H1 (cell line): ENCODE measurements at regions not wholly inside any gene's neighbourhood (a gene's known extent, or its start where the extent isn't known, plus 50 kb on each side); places are given as distances from the start of the nearest gene placed in this dataset.
A peak's percentile ranks its signal among the peaks of the same experiment; 100 is the strongest.

Experiments used
- CTCF ChIA-PET: fragments of 300-600 bp; sonication (Branson Sonifier 250); formaldehyde crosslinking; loops from one replicate; lab custom pipeline; 2021; ENCODE audit not compliant: partially characterized antibody; lab: Charles Lee
- POLR2A ChIA-PET: fragments of 300-600 bp; sonication (Branson Sonifier 250); formaldehyde crosslinking; loops from one replicate; lab custom pipeline; 2021; ENCODE audit warnings: inconsistent platforms; ENCODE audit not compliant: partially characterized antibody; lab: Charles Lee
- DNase-seq, 2 experiments: peaks; one replicate each; pipeline versions ENCODE4 v3.0.0 to v3.0.0-alpha.2; 2010 to 2022; ENCODE audit warnings: low spot score in 2 of 2, low read depth in 1 of 2, mixed read lengths in 1 of 2
- FAIRE-seq: peaks from 2 replicates; lab custom pipeline; 2011; peaks lifted over from hg19 to GRCh38; lab: Jason Lieb, UNC
- H2AFZ ChIP-seq: 2 replicates; pipeline ENCODE4 v1.8.1; 2012; ENCODE audit warnings: low read length, inconsistent platforms
- H2AK5ac ChIP-seq: 2 replicates; pipeline ENCODE4 v1.6.1; 2013; ENCODE audit warnings: low read depth, low read length
- H2BK120ac ChIP-seq: replicated peaks from 2 replicates; pipeline ENCODE3; 2013; ENCODE audit warnings: low read depth, low read length, inconsistent platforms
- H2BK12ac ChIP-seq: 2 replicates; pipeline ENCODE4 v1.6.1; 2013; ENCODE audit warnings: low read depth, low read length
- H2BK15ac ChIP-seq: 2 replicates; pipeline ENCODE4 v1.6.1; 2013; ENCODE audit warnings: low read length
- H2BK20ac ChIP-seq: 2 replicates; pipeline ENCODE4 v1.6.1; 2013; ENCODE audit warnings: low read length
- H2BK5ac ChIP-seq: 2 replicates; pipeline ENCODE4 v1.6.1; 2013; ENCODE audit warnings: low read depth, low read length
- H3K14ac ChIP-seq: 2 replicates; pipeline ENCODE4 v1.6.1; 2013; ENCODE audit warnings: inconsistent platforms; ENCODE audit not compliant: insufficient read length
- H3K18ac ChIP-seq: 2 replicates; pipeline ENCODE4 v1.6.1; 2013; ENCODE audit warnings: low read length; ENCODE audit errors: extremely low read depth
- H3K23ac ChIP-seq: 2 replicates; pipeline ENCODE4 v1.6.1; 2013; ENCODE audit warnings: inconsistent platforms; ENCODE audit not compliant: insufficient read length
- H3K23me2 ChIP-seq: 2 replicates; pipeline ENCODE4 v1.6.1; 2013; ENCODE audit warnings: low read depth, low read length
- H3K27ac ChIP-seq: 2 replicates; pipeline ENCODE4 v1.6.1; 2011; ENCODE audit warnings: low read depth, low read length, inconsistent platforms
- H3K27me3 ChIP-seq, 4 experiments: replicated peaks in 1 of 4; 1 replicate in 1 of 4; 2 replicates in 3 of 4; pipeline versions ENCODE4 v1.6.1 to v1.8.1; 2011 to 2013; ENCODE audit warnings: low read length in 3 of 4, mild to moderate bottlenecking in 3 of 4, inconsistent platforms in 2 of 4, mixed read lengths in 2 of 4, moderate library complexity in 1 of 4; ENCODE audit not compliant: control insufficient read depth in 3 of 4, insufficient read depth in 3 of 4; ENCODE audit errors: extremely low read depth in 1 of 4
- H3K36me3 ChIP-seq, 4 experiments: 2 replicates each; pipeline versions ENCODE4 v1.6.1 to v1.8.1; 2011 to 2013; ENCODE audit warnings: mild to moderate bottlenecking in 4 of 4, low read length in 3 of 4, moderate library complexity in 2 of 4, control low read depth in 1 of 4, inconsistent platforms in 1 of 4; ENCODE audit not compliant: insufficient read depth in 4 of 4, control insufficient read depth in 2 of 4
- H3K4ac ChIP-seq: replicated peaks from 2 replicates; pipeline ENCODE3; 2013; ENCODE audit warnings: low read length, low read depth, mixed read lengths, inconsistent platforms; ENCODE audit not compliant: insufficient read length
- H3K4me1 ChIP-seq, 4 experiments: replicated peaks in 1 of 4; 1 replicate in 1 of 4; 2 replicates in 3 of 4; pipeline versions ENCODE4 v1.6.1 to v1.8.1; 2011 to 2013; ENCODE audit warnings: low read length in 3 of 4, inconsistent platforms in 2 of 4, mixed read lengths in 1 of 4; ENCODE audit not compliant: insufficient read depth in 4 of 4, control insufficient read depth in 3 of 4
- H3K4me2 ChIP-seq, 2 experiments: 2 replicates each; pipeline versions ENCODE4 v1.6.1 to v1.8.1; 2011 to 2013; ENCODE audit warnings: low read depth in 2 of 2, low read length in 2 of 2, control low read depth in 1 of 2, inconsistent platforms in 1 of 2, mild to moderate bottlenecking in 1 of 2; ENCODE audit not compliant: insufficient read depth in 1 of 2
- H3K4me3 ChIP-seq, 4 experiments: fragments of 200-600, 300-600 bp in 1 of 4; sonication (generic), shearing (Covaris generic), sonication (Bioruptor Twin) in 1 of 4; 2 replicates each; pipeline versions ENCODE4 v1.5.1 to v1.8.1; 2011 to 2016; ENCODE audit warnings: low read length in 4 of 4, low read depth in 3 of 4, control low read depth in 2 of 4, inconsistent platforms in 2 of 4, mild to moderate bottlenecking in 2 of 4, mixed read lengths in 1 of 4, moderate library complexity in 1 of 4; ENCODE audit not compliant: insufficient read depth in 2 of 4; ENCODE audit errors: extremely low read depth in 1 of 4
- H3K56ac ChIP-seq: replicated peaks from 2 replicates; pipeline ENCODE3; 2013; ENCODE audit warnings: low read depth, mild to moderate bottlenecking, mixed read lengths, low read length, inconsistent platforms; ENCODE audit not compliant: insufficient read length
- H3K79me1 ChIP-seq: 2 replicates; pipeline ENCODE4 v1.6.1; 2013; ENCODE audit warnings: low read depth, low read length, control low read depth
- H3K79me2 ChIP-seq, 2 experiments: 2 replicates each; pipeline versions ENCODE4 v1.6.1 to v1.8.1; 2012 to 2013; ENCODE audit warnings: low read length in 2 of 2, mild to moderate bottlenecking in 2 of 2, inconsistent platforms in 1 of 2; ENCODE audit not compliant: insufficient read depth in 2 of 2, control insufficient read depth in 1 of 2
- H3K9ac ChIP-seq, 4 experiments: replicated peaks in 1 of 4; 1 replicate in 1 of 4; 2 replicates in 3 of 4; pipeline versions ENCODE4 v1.6.1 to v1.8.1; 2011 to 2013; ENCODE audit warnings: low read depth in 3 of 4, low read length in 3 of 4, control low read depth in 2 of 4, mild to moderate bottlenecking in 2 of 4, moderate library complexity in 2 of 4, inconsistent platforms in 1 of 4; ENCODE audit errors: extremely low read depth in 1 of 4
- H3K9me3 ChIP-seq, 2 experiments: 2 replicates each; pipeline versions ENCODE4 v1.6.1 to v1.8.1; 2012 to 2013; ENCODE audit warnings: mild to moderate bottlenecking in 2 of 2, moderate library complexity in 2 of 2, control low read depth in 1 of 2, inconsistent platforms in 1 of 2, low read depth in 1 of 2, low read length in 1 of 2, mixed read lengths in 1 of 2; ENCODE audit not compliant: insufficient read depth in 2 of 2
- H4K20me1 ChIP-seq, 2 experiments: replicated peaks in 1 of 2; 2 replicates each; pipeline versions ENCODE3 to v1.8.1; 2011 to 2013; ENCODE audit warnings: inconsistent platforms in 2 of 2, low read length in 2 of 2, mild to moderate bottlenecking in 1 of 2; ENCODE audit not compliant: insufficient read depth in 2 of 2, control insufficient read depth in 1 of 2
- H4K5ac ChIP-seq: 2 replicates; pipeline ENCODE4 v1.6.1; 2013; ENCODE audit warnings: low read length, low read depth, mixed read lengths, inconsistent platforms; ENCODE audit not compliant: insufficient read length
- H4K8ac ChIP-seq: 2 replicates; pipeline ENCODE4 v1.8.0; 2013; ENCODE audit warnings: mild to moderate bottlenecking, moderate library complexity, low read length, inconsistent platforms; ENCODE audit not compliant: insufficient read depth; ENCODE audit errors: extremely low read depth
- H4K91ac ChIP-seq: replicated peaks from 2 replicates; pipeline ENCODE3; 2013; ENCODE audit warnings: low read length, mixed read lengths, inconsistent platforms; ENCODE audit not compliant: insufficient read length
- RNF2 ChIP-seq: fragments of 200-900, 300-1000 bp; sonication (generic); IDR thresholded peaks from 2 replicates; pipeline ENCODE4 v1.7.1; 2016; ENCODE audit warnings: borderline replicate concordance, low read depth, mild to moderate bottlenecking, antibody characterized with exemption, low read length; ENCODE audit not compliant: poor library complexity, severe bottlenecking; ENCODE audit errors: missing control alignments
- SP4 ChIP-seq: IDR thresholded peaks from 2 replicates; pipeline ENCODE4 v1.6.1; 2012; ENCODE audit warnings: low read length, inconsistent platforms
- SRF ChIP-seq: IDR thresholded peaks from 2 replicates; pipeline ENCODE4 v1.6.1; 2011; ENCODE audit warnings: mild to moderate bottlenecking, low read depth, low read length, moderate library complexity
- TAF7 ChIP-seq: optimal IDR thresholded peaks from 2 replicates; pipeline ENCODE3; 2011; ENCODE audit warnings: low read depth, mild to moderate bottlenecking, inconsistent platforms, low read length, moderate library complexity, borderline replicate concordance
- whole genome bisulfite sequencing, 2 experiments: shearing (Covaris generic) in 1 of 2; methylation state at CpG; one replicate each; pipeline versions ENCODE4 v1.1.6 to v1.1.7; 2013 to 2015; ENCODE audit warnings: low lambda C conversion rate in 2 of 2, mixed read lengths in 2 of 2, inconsistent platforms in 1 of 2, low coverage in 1 of 2, missing lambda C conversion rate in 1 of 2; ENCODE audit not compliant: insufficient replicate concordance in 2 of 2, insufficient coverage in 1 of 2, insufficient read length in 1 of 2; ENCODE audit errors: extremely low coverage in 1 of 2, missing lambda C conversion rate in 1 of 2; 5-methylcytosine and 5-hydroxymethylcytosine counted together

DNA sequence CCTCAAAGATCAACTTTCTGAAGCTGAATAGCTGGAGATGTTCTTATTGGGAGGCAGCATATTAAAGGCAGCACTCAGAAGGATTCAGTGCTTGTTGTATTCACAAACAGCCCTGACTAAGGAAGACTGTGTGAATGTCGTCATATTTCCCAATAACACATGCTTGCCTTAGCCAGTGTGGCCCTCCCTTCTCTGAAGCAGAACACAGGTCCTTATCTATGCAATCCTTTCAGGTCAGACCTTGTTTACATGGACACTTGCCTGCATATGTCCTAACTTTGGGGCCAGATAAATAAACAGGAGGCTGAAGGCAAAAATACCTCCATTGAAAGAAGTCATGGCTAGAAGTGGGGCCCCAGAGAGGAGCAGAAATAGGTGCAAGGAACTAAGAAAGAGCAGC is 97.2 kb downstream of the SLC4A3 start:
- H2BK12ac ChIP-seq = no peak overlapping the region
- peaks cover 0 to 4% (median 1%) of the 10 kb centered on the region in 4 experiments; a peak in 2 of 7 replicates for H3K4me1 ChIP-seq
- H2AFZ ChIP-seq = 0 out of 2 replicates have a peak overlapping the region, but pooled peaks have one; percentile 17
- no peaks in the 10 kb centered on the region for H4K20me1 ChIP-seq
- H2AK5ac ChIP-seq = no peak overlapping the region
- H2BK120ac ChIP-seq = no peak overlapping the region
- no peak overlapping the region for H3K4me2 ChIP-seq
- no peaks in the 10 kb centered on the region for H3K36me3 ChIP-seq
- H3K27me3 ChIP-seq = no peaks in the 10 kb centered on the region
- ChIA-PET POLR2A (no interaction called here), CTCF (interaction anchor here (1.0 to 5.5 kb wide), 5 partner anchors 10 to 83 kb away, joined by 3 to 63 read pairs (median 4); no protein-coding TSS in a partner anchor)
- H2BK5ac ChIP-seq = no peak overlapping the region
- H4K5ac ChIP-seq = no peak overlapping the region
- H3K23ac ChIP-seq = no peak overlapping the region
- no peaks in the 10 kb centered on the region for H3K9me3 ChIP-seq
- H3K79me1 ChIP-seq = no peaks in the 10 kb centered on the region
- no peaks in the 10 kb centered on the region for H3K23me2 ChIP-seq
- TF ChIP-seq SRF (0 out of 2 replicates have a peak, but pooled peaks have one; percentile 7), RNF2 (no peak), TAF7 (no peak), SP4 (no peak)
- TF ChIP-seq, all 59 proteins: peak for 1
- WGBS, 2 experiments = 81% methylated on average over 1 of the region's 1 CpG; no CpG with 5 or more reads in 1 of the 2 experiments
- Histone ChIP-seq H3K4ac (no peak overlapping the region), H3K79me2 (no peaks in the 10 kb centered on the region), H2BK15ac (no peak overlapping the region), H3K9ac (no peak overlapping the region), H2BK20ac (no peak overlapping the region), H4K8ac (no peak overlapping the region), H3K56ac (no peak overlapping the region), H4K91ac (no peak overlapping the region), H3K14ac (no peak overlapping the region), H3K18ac (no peak overlapping the region), H3K4me3 (no peak overlapping the region), H3K27ac (no peak overlapping the region)
- no peak for FAIRE-seq
- DNase-seq = no peak
